GM06990 (cell line): ENCODE measurements at regions not wholly inside any gene's neighbourhood (a gene's known extent, or its start where the extent isn't known, plus 50 kb on each side); places are given as distances from the start of the nearest gene placed in this dataset.

ENCODE experiments used
- DNase-seq: peaks from one replicate; pipeline ENCODE4 v3.0.0-alpha.2; 2011; ENCODE audit not compliant: insufficient read length; ENCODE audit errors: extremely low read depth
- H3K27me3 ChIP-seq: replicated peaks from 2 replicates; pipeline ENCODE4 v1.6.0; 2011; ENCODE audit warnings: low read length; ENCODE audit not compliant: control insufficient read depth, insufficient read depth
- H3K36me3 ChIP-seq: 2 replicates; pipeline ENCODE4 v1.5.1; 2011; ENCODE audit warnings: low read length; ENCODE audit not compliant: control insufficient read depth, insufficient read depth
- H3K4me3 ChIP-seq: replicated peaks from 2 replicates; pipeline ENCODE4 v1.5.1; 2011; ENCODE audit warnings: low read depth, mild to moderate bottlenecking, control low read depth, low read length
- TF ChIP-seq, protein P1 (sequence below): IDR thresholded peaks from 2 replicates; pipeline ENCODE4 v1.5.1; 2011; ENCODE audit warnings: low read length, control low read depth, mild to moderate bottlenecking, inconsistent platforms; ENCODE audit not compliant: insufficient read depth, poor library complexity, severe bottlenecking

DNA sequence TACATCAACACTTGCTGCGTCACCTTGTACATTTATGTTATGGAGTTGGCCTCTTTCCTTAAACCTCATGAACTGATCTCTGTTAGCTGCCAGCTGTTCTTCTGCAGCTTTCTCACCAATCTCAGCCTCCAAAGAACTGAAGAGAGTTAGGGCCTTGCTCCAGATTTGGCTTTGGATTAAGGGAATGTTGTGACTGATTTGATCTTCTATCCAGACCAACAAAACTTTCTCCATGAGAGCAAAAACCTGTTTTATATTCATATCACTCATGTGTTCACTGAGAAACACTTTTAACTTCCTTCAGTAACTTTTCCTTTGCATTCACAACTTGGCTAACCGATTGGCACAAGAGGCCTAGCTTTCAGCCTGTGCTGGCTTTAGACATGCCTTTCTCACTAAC, 1156.0 kb upstream of the CADM2 start:
- no peak for DNase-seq
- TF ChIP-seq, protein P1, sequence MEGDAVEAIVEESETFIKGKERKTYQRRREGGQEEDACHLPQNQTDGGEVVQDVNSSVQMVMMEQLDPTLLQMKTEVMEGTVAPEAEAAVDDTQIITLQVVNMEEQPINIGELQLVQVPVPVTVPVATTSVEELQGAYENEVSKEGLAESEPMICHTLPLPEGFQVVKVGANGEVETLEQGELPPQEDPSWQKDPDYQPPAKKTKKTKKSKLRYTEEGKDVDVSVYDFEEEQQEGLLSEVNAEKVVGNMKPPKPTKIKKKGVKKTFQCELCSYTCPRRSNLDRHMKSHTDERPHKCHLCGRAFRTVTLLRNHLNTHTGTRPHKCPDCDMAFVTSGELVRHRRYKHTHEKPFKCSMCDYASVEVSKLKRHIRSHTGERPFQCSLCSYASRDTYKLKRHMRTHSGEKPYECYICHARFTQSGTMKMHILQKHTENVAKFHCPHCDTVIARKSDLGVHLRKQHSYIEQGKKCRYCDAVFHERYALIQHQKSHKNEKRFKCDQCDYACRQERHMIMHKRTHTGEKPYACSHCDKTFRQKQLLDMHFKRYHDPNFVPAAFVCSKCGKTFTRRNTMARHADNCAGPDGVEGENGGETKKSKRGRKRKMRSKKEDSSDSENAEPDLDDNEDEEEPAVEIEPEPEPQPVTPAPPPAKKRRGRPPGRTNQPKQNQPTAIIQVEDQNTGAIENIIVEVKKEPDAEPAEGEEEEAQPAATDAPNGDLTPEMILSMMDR = no peak
- Histone ChIP-seq H3K36me3 (no peaks in the 10 kb centered on the region), H3K4me3 (no peak overlapping the region), H3K27me3 (no peaks in the 10 kb centered on the region)

DNA sequence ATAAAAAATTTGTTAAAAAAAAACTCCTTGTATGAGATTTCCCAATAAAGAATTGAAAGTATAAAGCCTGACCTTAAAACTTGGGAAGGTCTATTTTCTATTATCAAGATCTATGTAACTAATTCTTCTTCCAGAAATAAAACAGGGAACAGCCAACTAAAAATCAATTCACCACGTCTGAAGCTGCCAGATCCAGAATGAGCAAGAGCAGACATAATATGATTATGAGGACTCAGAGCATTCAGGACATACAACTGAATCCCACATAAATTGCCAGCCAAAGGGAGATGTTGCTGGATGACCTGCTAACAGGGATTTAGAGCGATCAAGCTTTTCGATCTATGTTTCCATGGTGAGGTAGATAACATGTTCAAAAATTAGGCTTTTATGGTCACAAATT, 1151.3 kb upstream of the CADM2 start:
- H3K36me3 ChIP-seq = no peaks in the 10 kb centered on the region
- no peak for DNase-seq
- TF ChIP-seq, protein P1 = no peak
- H3K4me3 ChIP-seq = no peak overlapping the region
- no peaks in the 10 kb centered on the region for H3K27me3 ChIP-seq

DNA sequence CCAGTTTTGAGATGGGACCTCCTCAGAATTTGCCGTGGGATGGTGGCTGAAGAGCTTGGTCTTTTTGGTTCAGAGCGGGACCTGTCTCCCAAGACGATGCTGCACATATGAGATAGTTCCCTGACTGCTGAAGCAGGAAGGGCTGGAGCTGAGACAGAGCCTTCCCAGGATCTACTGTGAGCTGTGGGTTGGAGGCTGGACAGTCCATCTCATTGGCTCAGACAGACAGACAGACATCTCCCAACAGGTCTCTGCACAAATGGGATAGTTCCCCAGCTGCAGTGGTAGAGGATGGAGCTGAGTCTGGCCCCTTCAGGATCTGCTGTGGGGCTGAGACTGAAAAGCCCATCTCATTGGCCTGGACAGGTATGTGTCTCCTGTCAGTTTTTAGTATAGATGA, 1145.6 kb upstream of the CADM2 start:
- no peaks in the 10 kb centered on the region for H3K27me3 ChIP-seq
- no peak for DNase-seq
- TF ChIP-seq, protein P1 = no peak
- H3K36me3 ChIP-seq = no peaks in the 10 kb centered on the region
- no peak overlapping the region for H3K4me3 ChIP-seq

DNA sequence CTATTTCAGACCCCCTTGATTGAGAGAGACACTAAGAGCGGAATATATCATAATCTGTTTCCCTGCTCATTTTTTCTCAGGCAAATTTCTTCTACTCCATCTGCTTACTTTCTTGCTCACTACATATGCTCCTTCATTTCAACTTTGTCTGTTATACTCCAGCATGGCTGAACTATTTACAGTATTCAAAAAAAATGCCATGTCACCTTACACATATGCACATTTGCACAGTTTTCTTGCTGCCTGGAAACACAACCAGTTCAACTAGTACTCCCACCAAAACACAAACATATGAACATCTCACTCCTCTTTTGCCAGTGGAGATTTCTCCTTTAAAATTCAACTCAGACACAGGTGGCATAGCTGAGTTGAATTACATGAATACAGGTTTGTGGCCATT, 1142.1 kb upstream of the CADM2 start:
- DNase-seq = no peak
- TF ChIP-seq, protein P1 = no peak
- Histone ChIP-seq H3K36me3 (no peaks in the 10 kb centered on the region), H3K27me3 (no peaks in the 10 kb centered on the region), H3K4me3 (no peak overlapping the region)

DNA sequence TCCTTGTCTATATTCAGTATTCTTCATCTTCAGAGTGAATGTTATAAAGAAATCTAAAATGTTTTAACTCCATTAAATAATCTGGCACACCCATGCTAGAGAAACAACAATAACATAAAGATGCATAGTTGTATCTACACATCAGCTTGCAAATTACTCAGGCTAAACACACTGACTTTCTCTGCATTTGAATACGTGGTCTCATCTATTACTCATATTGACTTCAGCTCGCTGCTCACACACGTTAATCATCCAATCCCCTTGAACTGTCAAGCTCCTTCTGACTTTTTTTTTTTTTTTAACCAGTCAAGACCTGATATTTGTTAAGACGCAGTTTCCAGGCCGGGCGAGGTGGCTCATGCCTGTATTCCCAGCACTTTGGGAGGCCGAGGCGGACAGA, 1137.3 kb upstream of the CADM2 start:
- no peak for DNase-seq
- no peak overlapping the region for H3K4me3 ChIP-seq
- no peaks in the 10 kb centered on the region for H3K27me3 ChIP-seq
- TF ChIP-seq, protein P1 = no peak
- no peaks in the 10 kb centered on the region for H3K36me3 ChIP-seq

DNA sequence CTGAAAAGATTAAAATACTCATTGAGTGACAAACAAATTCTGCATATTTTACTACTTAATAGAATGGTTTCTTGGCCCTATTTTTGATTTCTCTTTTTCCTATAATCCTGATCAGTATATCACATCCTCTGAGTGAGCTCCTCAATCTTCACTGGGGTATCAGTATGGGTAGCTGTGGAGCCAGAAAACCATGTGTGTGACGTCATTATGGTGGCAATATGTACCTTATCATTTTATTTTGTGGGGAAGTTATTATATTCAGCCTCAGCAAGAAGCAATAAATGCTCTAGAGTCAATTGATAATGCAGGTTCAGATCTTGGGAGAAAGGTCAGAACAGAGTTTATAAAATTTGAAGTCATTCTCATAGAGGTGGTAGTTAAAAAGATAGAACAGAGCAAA, 1135.7 kb upstream of the CADM2 start:
- Histone ChIP-seq H3K27me3 (no peaks in the 10 kb centered on the region), H3K4me3 (no peak overlapping the region), H3K36me3 (no peaks in the 10 kb centered on the region)
- TF ChIP-seq, protein P1 = no peak
- no peak for DNase-seq
